ENCODE measurements at regions not wholly inside any gene's neighbourhood (a gene's known extent, or its start where the extent isn't known, plus 50 kb on each side); places are given as distances from the start of the nearest gene placed in this dataset.
A peak's percentile ranks its signal among the peaks of the same experiment; 100 is the strongest.

GRCh38 chr20:50295762-50296449 is 105.3 kb downstream of the CEBPB start:
- intact Hi-C loops (cut with DNase I) = no loop called here
- Histone ChIP-seq H3K9me3 (no peaks in the 10 kb centered on the region), H3K4me3 (no peak overlapping the region), H3K36me3 (no peaks in the 10 kb centered on the region), H3K4me1 (replicated peaks) (peaks cover 8% of the 10 kb centered on the region), H3K27ac (peak overlapping the region; percentile 8 to 15), H3K27me3 (replicated peaks; ENCODE audit: insufficient read depth) (no peaks in the 10 kb centered on the region)
- WGBS = 48% methylated on average over 20 of the region's 20 CpGs
- TF ChIP-seq POLR2AphosphoS5 (IDR thresholded peaks at IDR 0.05) = peak; percentile 16
- TF ChIP-seq, protein P1, sequence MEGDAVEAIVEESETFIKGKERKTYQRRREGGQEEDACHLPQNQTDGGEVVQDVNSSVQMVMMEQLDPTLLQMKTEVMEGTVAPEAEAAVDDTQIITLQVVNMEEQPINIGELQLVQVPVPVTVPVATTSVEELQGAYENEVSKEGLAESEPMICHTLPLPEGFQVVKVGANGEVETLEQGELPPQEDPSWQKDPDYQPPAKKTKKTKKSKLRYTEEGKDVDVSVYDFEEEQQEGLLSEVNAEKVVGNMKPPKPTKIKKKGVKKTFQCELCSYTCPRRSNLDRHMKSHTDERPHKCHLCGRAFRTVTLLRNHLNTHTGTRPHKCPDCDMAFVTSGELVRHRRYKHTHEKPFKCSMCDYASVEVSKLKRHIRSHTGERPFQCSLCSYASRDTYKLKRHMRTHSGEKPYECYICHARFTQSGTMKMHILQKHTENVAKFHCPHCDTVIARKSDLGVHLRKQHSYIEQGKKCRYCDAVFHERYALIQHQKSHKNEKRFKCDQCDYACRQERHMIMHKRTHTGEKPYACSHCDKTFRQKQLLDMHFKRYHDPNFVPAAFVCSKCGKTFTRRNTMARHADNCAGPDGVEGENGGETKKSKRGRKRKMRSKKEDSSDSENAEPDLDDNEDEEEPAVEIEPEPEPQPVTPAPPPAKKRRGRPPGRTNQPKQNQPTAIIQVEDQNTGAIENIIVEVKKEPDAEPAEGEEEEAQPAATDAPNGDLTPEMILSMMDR (IDR thresholded peaks at IDR 0.05) = no peak
- DNase-seq (ENCODE audit: low spot score) = peak; percentile 29

- Histone ChIP-seq H3K9me3 (no peaks in the 10 kb centered on the region), H3K4me3 (no peak overlapping the region), H3K27me3 (replicated peaks; ENCODE audit: insufficient read depth) (no peaks in the 10 kb centered on the region), H3K27ac (peak overlapping the region in 1 of 2 donors; percentile 5), H3K4me1 (replicated peaks) (peaks cover 8% of the 10 kb centered on the region), H3K36me3 (no peaks in the 10 kb centered on the region)
- DNase-seq (ENCODE audit: low spot score) = no peak
- no peak for TF ChIP-seq POLR2A (IDR thresholded peaks at IDR 0.05)
- intact Hi-C loops (cut with DNase I) = no loop called here
- 84% methylated on average over 17 of the region's 18 CpGs for WGBS
Measured at GRCh38 chr20:50296450-50297375, 106.1 kb downstream of the CEBPB start.

GRCh38 chr20:50297498-50298376 is 107.1 kb downstream of the CEBPB start:
- H3K4me1 ChIP-seq (replicated peaks) = peaks cover 2% of the 10 kb centered on the region
- no peaks in the 10 kb centered on the region for H3K9me3 ChIP-seq
- peak overlapping the region in 1 of 2 donors; percentile 5 for H3K27ac ChIP-seq
- no peaks in the 10 kb centered on the region for H3K27me3 ChIP-seq (replicated peaks; ENCODE audit: insufficient read depth)
- TF ChIP-seq POLR2A (IDR thresholded peaks at IDR 0.05) (no peak), POLR2AphosphoS5 (IDR thresholded peaks at IDR 0.05) (no peak)
- DNase-seq (ENCODE audit: low spot score) = no peak
- H3K4me3 ChIP-seq = no peak overlapping the region
- intact Hi-C loops (cut with DNase I) = no loop called here
- no peaks in the 10 kb centered on the region for H3K36me3 ChIP-seq
- WGBS = 86% methylated on average over 14 of the region's 14 CpGs

GRCh38 chr20:50298554-50299324 is 108.1 kb downstream of the CEBPB start:
- intact Hi-C loops (cut with DNase I) = no loop called here
- Histone ChIP-seq H3K27me3 (replicated peaks; ENCODE audit: insufficient read depth) (no peaks in the 10 kb centered on the region), H3K4me1 (replicated peaks) (no peaks in the 10 kb centered on the region), H3K4me3 (no peak overlapping the region), H3K27ac (no peak overlapping the region), H3K36me3 (no peaks in the 10 kb centered on the region), H3K9me3 (no peaks in the 10 kb centered on the region)
- DNase-seq (ENCODE audit: low spot score) = no peak
- TF ChIP-seq, protein P1 (IDR thresholded peaks at IDR 0.05) = no peak
- TF ChIP-seq POLR2AphosphoS5 (IDR thresholded peaks at IDR 0.05) (no peak), POLR2A (IDR thresholded peaks at IDR 0.05) (no peak)
- 75% methylated on average over 20 of the region's 20 CpGs for WGBS

DNA sequence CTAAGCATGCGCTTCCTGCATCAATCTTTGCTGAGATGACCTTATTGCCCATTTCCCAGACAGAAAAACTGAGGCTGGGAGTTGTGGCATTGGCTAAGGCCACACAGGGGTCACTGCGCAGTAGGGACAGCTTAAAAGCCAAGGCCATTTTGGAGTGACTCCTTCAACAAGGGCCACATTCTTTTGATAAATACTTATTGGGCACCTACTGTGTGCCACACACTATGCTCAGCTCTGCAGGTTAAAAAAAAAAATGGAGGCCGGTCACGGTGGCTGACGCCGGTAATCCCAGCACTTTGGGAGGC is 108.6 kb downstream of the CEBPB start:
- H3K36me3 ChIP-seq = no peaks in the 10 kb centered on the region
- no peak overlapping the region for H3K4me3 ChIP-seq
- no peaks in the 10 kb centered on the region for H3K9me3 ChIP-seq
- 98% methylated on average over 6 of the region's 6 CpGs for WGBS
- intact Hi-C loops (cut with DNase I) = no loop called here
- TF ChIP-seq POLR2A (IDR thresholded peaks at IDR 0.05) (no peak), POLR2AphosphoS5 (IDR thresholded peaks at IDR 0.05) (no peak)
- TF ChIP-seq, protein P1 (IDR thresholded peaks at IDR 0.05) = no peak
- no peak for DNase-seq (ENCODE audit: low spot score)
- no peaks in the 10 kb centered on the region for H3K27me3 ChIP-seq (replicated peaks; ENCODE audit: insufficient read depth)
- H3K27ac ChIP-seq = no peak overlapping the region
- peaks cover 5% of the 10 kb centered on the region for H3K4me1 ChIP-seq (replicated peaks)
